RWPE2 (cell line): ENCODE measurements at regions not wholly inside any gene's neighbourhood (a gene's known extent, or its start where the extent isn't known, plus 50 kb on each side); places are given as distances from the start of the nearest gene placed in this dataset.
"Not testable (repeated sequence)": the region's sequence is repeated elsewhere in the genome, so short reads cannot be mapped to it uniquely, and the experiment has no call there.

Experiments used
- ATAC-seq: fragments of 200-7000 bp; cut with Tn5 transposase; 3 replicates; pipeline ENCODE4 v1.9.1; 2021; ENCODE audit warnings: low read depth
- DNase-seq: peaks from one replicate; pipeline ENCODE4 v3.0.0-alpha.2; 2020; ENCODE audit warnings: low spot score
- H3K27ac ChIP-seq: fragments of 450-650 bp; 2 replicates; pipeline ENCODE4 v1.5.1; 2017; ENCODE audit warnings: mild to moderate bottlenecking; ENCODE audit not compliant: poor library complexity, severe bottlenecking
- H3K27me3 ChIP-seq: fragments of 250-450 bp; sonication (Bioruptor Pico); 2 replicates; pipeline ENCODE4 v1.5.1; 2021; ENCODE audit warnings: mild to moderate bottlenecking, moderate library complexity; ENCODE audit not compliant: insufficient read depth, poor library complexity, severe bottlenecking
- H3K36me3 ChIP-seq: fragments of 250-450 bp; sonication (Bioruptor Pico); 2 replicates; pipeline ENCODE4 v1.5.1; 2020; ENCODE audit warnings: low read depth, mild to moderate bottlenecking, moderate library complexity
- H3K4me1 ChIP-seq: fragments of 250-450 bp; sonication (Bioruptor Pico); 2 replicates; pipeline ENCODE4 v1.5.1; 2021; ENCODE audit warnings: mild to moderate bottlenecking, moderate library complexity; ENCODE audit not compliant: insufficient read depth, poor library complexity, severe bottlenecking
- H3K4me3 ChIP-seq: fragments of 250-450 bp; sonication (Bioruptor Pico); 2 replicates; pipeline ENCODE4 v1.5.1; 2021; ENCODE audit warnings: mild to moderate bottlenecking, moderate library complexity; ENCODE audit not compliant: severe bottlenecking
- H3K9me3 ChIP-seq: fragments of 250-450 bp; sonication (Bioruptor Pico); 2 replicates; pipeline ENCODE4 v1.5.1; 2021; ENCODE audit warnings: mild to moderate bottlenecking, moderate library complexity; ENCODE audit not compliant: severe bottlenecking
- CTCF ChIP-seq: fragments of 450-650 bp; IDR thresholded peaks from one replicate; pipeline ENCODE4 v1.5.1; 2017; ENCODE audit warnings: mild to moderate bottlenecking, moderate library complexity; ENCODE audit not compliant: poor library complexity, severe bottlenecking

- no peak overlapping the region for H3K27ac ChIP-seq
- TF ChIP-seq CTCF, result no peak
- no peaks in the 10 kb centered on the region for H3K4me1 ChIP-seq
- DNase-seq (no peak), ATAC-seq (no peak)
- no peak overlapping the region for H3K4me3 ChIP-seq
- no peaks in the 10 kb centered on the region for H3K9me3 ChIP-seq
- H3K27me3 ChIP-seq, result peaks cover 5% of the 10 kb centered on the region
- no peaks in the 10 kb centered on the region for H3K36me3 ChIP-seq
These were observed 931.4 kb downstream of the IPMK start for GRCh38 chr10:57336341-57336740.

- no peak for DNase-seq
- no peak for TF ChIP-seq CTCF
- Histone ChIP-seq H3K36me3 (no peaks in the 10 kb centered on the region), H3K27ac (no peak overlapping the region), H3K4me3 (no peak overlapping the region), H3K27me3 (peaks cover 5% of the 10 kb centered on the region), H3K9me3 (no peaks in the 10 kb centered on the region), H3K4me1 (no peaks in the 10 kb centered on the region)
- ATAC-seq, result no peak
These were observed 933.2 kb downstream of the IPMK start for GRCh38 chr10:57334523-57334922.

- H3K36me3 ChIP-seq, result no peaks in the 10 kb centered on the region
- DNase-seq (no peak), ATAC-seq (no peak)
- no peaks in the 10 kb centered on the region for H3K9me3 ChIP-seq
- no peak overlapping the region for H3K4me3 ChIP-seq
- no peak overlapping the region for H3K27ac ChIP-seq
- no peak for TF ChIP-seq CTCF
- peaks cover 8% of the 10 kb centered on the region for H3K27me3 ChIP-seq
- no peaks in the 10 kb centered on the region for H3K4me1 ChIP-seq
These were observed 933.8 kb downstream of the IPMK start for GRCh38 chr10:57333880-57334279.

GRCh38 chr10:57321400-57321854 lies 946.3 kb downstream of the IPMK start:
- not testable (repeated sequence) for H3K36me3 ChIP-seq, H3K27me3 ChIP-seq, H3K4me3 ChIP-seq, H3K4me1 ChIP-seq, ATAC-seq, DNase-seq, H3K27ac ChIP-seq, H3K9me3 ChIP-seq

- no peak for TF ChIP-seq CTCF
These were observed 947.3 kb downstream of the IPMK start for GRCh38 chr10:57320416-57320815.

GRCh38 chr10:57314046-57314445 lies 953.0 kb upstream of the ZWINT start:
- H3K4me1 ChIP-seq, result no peaks in the 10 kb centered on the region
- H3K9me3 ChIP-seq, result no peaks in the 10 kb centered on the region
- ATAC-seq, result no peak
- H3K27ac ChIP-seq, result no peak overlapping the region
- H3K4me3 ChIP-seq, result no peak overlapping the region
- H3K27me3 ChIP-seq, result peaks cover 22% of the 10 kb centered on the region
- H3K36me3 ChIP-seq, result no peaks in the 10 kb centered on the region
- TF ChIP-seq CTCF, result no peak
- DNase-seq, result no peak

More at GRCh38 chr10:57320416-57320815, 947.3 kb downstream of the IPMK start:
- Histone ChIP-seq H3K36me3 (no peaks in the 10 kb centered on the region), H3K4me1 (no peaks in the 10 kb centered on the region), H3K9me3 (no peaks in the 10 kb centered on the region), H3K4me3 (no peak overlapping the region), H3K27ac (no peak overlapping the region), H3K27me3 (peaks cover 11% of the 10 kb centered on the region)
- ATAC-seq (no peak), DNase-seq (no peak)
